RPMI8226 (cell line): ENCODE measurements at regions not wholly inside any gene's neighbourhood (a gene's known extent, or its start where the extent isn't known, plus 50 kb on each side); places are given as distances from the start of the nearest gene placed in this dataset.

Experiments
- DNase-seq: peaks from one replicate; pipeline ENCODE4 v3.0.0-alpha.2; 2015

DNA sequence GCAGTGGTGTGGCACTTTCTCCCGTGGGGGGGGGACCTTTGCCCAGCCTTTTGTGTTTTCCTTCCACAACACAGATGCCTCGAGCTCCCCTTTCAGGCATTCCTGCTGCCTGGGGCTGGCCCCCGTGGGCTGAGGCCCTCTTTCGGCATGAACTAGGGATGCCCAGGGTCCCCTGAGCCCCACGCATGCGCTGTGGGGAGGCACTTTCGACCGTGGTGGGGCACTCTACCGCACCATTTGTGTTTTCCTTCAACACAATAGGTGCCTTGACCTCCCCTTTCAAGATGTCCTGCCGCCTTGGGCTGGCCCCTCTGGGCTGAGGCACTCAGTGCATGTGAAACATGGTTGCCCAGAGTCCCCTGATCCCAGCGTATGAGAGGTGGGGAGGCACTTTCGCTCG is 363.7 kb downstream of the ALG10 start:
- no peak for DNase-seq

DNA sequence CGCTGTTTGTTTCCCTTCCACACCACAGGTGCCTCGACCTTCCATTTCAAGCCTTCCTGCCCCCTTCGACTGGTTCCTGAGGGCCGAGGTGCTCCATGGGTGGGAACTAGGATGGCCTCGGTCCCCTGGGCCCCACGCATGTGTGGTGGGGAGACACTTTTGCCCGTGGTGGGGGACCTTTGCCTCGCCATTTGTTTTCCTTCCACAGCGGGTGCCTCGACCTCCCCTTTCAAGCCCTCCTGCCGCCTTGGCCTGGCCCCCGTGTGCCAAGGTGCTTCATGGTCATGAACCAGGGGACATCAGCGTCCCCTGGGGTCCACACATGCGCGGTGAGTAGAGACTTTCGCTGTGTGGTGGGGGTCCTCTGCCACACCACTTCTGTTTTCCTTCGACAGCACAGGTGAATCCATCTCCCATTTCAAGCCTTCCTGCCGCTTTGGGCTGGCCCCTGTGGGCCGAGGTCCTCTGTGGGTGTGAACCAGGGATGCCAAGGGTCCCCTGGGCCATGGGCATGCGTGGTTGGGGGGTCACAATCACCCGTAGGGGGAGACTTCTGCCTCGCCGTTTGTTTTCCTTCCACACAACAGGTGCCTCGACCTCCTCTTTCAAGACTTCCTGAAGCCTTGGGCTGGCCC is 364.4 kb downstream of the ALG10 start:
- no peak for DNase-seq

DNA sequence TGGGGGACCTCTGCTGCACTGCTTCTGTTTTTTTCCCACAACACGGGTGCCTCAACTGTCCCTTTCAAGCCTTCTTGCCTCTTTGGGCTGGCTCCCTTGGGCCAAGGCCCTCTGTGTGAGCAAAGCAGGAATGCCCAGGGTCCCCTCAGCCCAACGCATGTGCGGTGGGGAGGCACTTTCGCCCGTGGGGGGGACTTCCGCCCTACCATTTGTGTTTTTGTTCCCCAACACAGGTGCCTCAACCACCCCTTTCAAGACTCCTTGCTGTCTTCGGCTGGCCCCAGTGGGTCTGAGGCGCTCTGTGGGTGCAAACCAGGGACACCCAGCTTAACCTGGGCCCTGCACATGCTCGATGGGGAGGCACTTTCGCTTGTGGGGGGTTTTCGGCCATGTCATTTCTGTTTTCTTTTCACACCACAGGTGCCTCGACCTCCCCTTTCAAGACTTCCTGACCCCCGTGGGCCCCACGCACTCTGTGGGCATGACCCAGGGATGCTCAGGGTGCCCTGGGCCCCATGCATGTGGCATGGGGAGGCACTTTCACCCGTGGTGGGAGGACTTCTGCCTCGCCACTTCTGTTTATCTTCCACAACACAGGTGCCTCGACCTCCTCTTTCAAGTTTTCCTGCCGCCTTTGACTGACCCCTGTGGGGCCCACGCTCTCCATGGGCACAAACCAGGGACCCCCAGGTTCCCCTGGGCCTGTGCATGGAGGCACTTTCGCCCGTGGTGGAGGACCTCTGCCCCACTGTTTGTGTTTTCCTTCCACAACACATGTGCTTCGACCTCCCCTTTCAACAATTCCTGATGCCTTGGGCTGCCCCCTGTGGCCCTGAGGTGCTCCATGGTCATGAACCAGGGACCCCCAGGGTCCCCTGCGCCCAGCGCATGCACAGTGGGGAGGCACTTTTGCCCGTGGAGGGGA is 365.7 kb downstream of the ALG10 start:
- DNase-seq: no peak

DNA sequence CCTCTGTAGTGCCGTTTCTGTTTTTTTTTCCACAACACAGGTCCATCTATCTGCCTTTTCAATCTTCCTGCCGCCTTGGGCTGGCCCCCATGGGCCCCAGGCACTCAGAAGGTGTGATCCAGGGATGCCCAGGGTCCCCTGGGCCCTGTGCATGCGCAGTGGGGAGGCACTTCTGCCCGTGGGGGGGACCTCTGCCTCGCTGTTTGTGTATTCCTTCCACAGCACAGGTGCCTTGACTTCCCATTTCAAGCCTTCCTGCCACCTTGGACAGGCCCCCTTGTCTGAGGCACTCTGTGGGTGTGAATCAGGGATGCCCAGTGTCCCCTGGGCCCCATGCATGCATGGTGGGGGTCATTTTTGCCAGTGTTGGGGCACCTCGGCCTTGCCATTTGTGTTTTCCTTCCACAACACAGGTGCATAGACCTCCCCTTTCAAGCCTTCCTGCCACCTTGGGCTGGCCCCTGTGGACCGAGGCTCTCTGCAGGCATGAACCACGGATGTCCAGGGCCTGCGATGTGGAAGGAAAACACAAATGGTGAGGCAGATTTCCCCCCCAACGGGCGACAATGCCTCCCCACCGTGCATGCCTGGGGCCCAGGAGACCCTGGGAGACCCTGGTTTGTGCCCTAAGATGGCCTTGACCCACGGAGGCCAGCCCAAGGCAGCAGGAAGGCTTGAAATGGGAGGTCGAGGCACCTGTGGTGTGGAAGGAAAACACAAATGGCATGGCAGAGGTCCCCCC is 366.5 kb downstream of the ALG10 start:
- no peak for DNase-seq

DNA sequence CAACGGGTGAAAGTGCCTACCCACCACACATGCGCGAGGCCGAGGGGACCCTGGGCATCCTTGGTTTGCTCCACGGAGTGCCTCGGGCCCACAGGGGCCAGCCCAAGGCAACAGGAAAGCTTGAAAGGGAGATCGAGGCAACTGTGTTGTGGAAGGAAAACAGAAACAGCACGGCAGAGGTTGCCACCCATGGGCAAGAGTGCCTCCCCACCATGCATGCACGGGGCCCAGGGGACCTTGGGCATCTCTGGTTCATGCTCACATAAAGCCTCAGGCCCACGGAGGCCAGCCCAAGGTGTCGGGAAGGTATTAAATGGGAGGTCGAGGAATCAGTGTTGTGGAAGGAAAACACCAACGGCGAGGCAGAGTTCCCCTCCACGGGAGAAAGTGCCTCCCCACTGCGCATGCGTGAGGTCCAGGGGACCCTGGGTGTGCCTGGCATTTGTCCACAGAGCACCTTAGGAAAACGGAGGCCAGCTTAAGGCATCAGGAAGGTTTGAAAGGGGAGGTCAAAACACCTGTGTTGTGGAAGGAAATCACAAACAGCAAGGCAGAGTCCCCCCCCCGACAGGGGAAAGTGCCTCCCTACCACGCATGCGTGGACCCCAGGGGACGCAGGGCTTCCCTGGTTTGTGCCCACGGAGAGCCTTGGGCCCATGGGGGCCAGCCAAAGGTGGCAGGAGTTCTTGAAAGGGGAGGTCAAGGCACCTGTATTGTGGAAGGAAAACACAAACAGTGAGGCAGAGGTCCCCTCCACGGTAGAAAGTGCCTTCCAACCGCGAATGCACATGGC is 367.3 kb downstream of the ALG10 start:
- no peak for DNase-seq

DNA sequence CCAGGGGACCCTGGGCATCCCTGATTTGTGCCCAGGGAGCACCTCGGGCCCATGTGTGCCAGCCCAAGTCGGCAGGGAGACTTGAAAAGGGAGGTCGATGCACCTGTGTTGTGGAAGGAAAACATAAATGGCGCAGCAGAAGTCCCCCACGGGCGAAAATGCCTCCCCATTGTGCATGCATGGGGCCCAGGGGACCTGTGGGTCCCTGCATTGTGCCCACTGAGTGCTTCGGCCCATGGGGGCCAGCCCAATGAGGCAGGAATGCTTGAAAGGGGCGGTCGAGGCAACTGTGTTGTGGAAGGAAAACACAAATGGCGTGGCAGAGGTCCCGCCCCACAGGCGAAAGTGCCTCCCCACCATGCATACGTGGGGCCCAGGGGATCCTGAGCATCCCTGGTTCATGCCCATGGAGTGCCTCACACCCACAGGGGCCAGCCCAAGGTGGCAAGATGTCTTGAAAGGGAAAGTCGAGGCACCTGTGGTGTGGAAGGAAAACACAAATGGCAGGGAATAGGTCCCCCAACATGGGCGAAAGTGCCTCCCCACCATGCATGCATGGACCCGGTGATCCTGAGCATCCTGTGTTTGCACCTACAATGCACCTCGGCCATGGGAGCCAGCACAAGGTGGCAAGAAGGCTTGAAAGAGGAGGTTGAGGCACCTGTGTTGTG is 368.0 kb downstream of the ALG10 start:
- DNase-seq: no peak

DNA sequence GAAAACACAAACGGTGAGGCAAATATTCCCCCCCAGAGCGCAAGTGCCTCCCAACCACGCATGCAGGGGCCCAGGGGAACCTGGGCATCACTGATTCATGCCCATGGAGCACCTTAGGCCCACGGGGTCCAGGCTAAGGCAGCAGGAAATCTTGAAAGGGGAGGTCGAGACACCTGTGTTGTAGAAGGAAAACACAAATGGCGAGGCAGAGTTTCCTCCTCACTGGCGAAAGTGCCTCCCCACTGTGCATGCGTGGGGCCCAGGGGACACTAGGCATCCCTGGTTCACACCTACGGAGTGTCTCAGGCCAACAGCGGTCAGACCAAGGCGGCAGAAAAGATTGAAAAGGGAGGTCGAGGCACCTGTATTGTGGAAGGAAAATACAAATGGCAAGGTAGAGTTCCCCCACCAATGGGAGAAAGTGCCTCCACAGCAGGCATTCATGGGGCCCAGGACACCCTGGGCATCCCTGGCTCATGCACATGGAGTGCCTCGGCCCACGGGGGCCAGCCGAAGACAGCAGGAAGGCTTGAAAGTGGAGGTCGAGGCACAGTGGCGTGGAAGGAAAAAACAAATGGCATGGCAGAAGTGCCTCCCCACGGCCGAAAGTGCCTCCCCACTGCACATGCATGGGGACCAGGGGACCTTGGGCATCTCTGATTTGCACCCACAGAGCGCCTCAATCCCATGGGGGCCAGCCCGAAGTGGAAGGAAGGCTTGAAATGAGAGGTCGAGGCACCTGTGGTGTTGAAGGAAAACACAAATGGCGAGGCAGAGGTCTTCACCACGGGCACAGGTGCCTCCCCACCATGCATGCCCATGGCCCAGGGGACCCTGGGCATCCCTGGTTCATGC is 368.8 kb downstream of the ALG10 start:
- DNase-seq: no peak

DNA sequence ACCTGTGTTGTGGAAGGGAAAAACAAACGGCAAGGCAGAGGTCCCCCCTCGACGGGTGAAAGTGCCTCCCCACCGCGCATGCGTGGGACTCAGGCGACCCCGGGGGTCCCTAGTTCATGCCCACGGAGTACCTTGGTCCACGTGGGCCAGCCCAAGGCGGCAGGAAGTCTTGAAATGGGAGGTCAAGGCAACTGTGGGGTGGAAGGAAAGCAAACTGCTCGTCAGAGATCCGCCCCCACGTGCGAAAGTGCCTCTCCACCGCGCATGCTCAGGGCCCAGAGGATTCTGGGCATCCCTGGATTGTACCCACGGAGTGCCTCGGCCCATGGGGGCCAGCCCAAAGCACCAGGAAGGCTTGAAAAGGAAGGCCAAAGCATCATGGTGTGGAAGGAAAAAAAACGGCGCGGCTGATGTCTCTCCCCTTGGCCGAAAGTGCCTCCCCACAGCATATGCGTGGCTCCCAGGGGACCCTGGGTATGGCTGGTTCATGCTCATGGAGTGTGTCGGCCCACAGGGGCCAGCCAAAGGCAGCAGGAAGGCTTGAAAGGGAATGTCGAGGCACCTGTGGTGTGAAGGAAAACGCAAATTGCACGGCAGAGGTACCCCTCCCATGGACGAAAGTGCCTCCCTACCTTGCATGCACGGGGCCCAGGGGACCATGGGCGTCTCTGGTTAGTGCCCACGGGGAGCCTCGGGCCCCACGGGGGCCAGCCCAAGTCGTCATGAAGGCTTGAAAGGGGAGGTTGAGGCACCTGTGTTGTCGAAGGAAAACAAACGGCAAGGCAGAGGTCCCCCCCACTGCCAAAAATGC is 369.7 kb downstream of the ALG10 start:
- DNase-seq: no peak

DNA sequence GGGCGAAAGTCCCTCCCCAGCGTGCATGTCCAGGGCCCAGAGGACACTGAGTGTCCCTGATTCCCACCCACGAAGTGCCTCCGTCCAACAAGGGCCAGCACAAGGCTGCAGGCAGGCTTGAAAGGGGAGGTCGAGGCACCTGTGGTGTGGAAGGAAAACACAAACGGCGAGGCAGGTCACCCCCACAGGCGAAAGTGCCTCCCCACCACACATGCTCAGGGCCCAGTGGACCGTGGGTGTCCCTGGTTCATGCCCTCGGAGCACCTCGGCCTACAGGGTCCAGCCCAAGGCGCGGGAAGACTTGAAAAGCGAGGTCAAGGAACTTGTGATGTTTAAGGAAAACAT is 370.4 kb downstream of the ALG10 start:
- DNase-seq: no peak

DNA sequence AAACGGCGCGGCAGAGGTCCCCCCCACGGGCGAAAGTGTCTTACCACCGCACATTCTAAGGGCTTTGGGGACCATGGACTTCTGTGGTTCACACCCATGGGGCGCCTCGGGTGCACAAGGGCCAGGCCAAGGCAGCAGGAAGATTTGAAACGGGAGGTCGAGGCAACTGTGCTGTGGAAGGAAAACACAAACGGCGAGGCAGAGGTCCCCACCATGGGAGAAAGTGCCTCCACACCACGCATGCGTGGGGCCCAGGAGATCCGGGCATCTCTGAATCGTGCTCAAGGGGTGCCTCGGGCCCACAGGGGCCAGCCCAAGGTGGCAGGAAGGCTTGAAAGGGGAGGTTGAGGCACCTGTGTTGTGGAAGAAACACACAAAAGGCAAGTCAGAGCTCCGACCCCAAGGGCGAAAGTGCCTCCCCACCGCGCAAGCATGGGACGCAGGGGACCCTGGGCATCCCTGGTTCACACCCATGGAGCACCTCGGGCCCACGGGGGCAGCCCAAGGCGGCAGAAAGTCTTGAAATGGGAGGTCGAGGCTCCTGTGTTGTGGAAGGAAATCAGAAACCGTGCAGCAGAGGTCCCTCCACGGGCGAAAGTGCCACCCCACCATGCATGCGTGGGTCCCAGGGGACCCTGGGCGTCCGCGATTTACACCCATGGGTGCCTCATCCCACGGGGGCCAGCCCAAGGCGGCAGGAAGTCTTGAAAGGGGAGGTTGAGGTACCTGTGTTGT is 371.0 kb downstream of the ALG10 start:
- no peak for DNase-seq

DNA sequence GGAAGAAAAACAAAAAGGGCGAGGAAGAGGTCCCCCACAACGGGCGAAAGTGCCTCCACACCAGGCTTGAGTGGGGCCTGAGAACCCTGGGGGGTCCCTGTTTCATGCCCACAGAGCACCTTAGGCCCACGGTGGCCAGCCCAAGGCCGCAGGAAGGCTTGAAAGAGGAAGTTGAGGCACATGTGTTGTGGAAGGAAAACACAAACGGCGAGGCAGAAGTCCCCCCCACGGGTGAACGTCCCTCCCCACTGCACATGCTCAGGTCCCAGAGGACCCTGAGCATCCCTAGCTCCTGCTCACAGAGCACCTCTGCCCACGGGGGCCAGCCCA is 371.5 kb downstream of the ALG10 start:
- DNase-seq: no peak

DNA sequence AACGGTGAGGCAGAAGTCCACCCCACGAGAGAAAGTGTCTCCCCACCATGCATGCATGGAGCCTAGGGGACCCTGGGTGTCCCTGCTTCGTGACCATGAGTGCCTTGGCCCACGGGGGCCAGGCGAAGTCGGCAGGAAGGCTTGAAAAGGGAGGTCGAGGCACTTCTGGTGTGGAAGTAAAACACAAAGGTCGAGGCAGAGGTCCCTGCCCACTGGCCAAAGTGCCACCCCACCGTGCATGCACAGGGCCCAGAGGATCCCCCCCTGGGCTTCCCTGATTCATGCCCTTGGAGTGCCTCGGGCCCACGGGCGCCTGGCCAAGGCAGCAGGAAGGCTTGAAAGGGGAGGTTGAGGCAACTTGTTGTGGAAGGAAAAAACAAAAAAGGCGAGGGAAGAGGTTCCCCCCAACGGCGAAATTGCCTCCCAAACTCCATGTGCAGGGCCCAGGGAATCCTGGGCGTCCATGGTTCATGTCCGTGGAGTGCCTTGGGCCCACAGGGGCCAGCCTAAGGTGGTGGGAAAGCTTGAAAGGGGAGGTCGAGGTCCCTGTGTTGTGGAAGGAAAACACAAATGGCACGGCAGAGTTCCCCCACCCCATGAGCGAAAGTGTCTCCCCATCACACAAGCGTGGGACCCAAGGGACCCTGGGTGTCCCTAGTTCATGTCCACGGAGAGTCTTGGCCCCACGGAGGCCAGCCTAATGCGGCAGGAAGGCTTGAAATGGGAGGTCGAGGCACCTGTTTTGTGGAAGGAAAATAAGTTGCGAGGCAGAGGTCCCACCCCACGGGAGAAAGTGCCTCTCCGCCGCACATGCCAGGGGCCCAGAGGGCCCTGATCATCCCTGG is 372.1 kb downstream of the ALG10 start:
- DNase-seq: no peak

DNA sequence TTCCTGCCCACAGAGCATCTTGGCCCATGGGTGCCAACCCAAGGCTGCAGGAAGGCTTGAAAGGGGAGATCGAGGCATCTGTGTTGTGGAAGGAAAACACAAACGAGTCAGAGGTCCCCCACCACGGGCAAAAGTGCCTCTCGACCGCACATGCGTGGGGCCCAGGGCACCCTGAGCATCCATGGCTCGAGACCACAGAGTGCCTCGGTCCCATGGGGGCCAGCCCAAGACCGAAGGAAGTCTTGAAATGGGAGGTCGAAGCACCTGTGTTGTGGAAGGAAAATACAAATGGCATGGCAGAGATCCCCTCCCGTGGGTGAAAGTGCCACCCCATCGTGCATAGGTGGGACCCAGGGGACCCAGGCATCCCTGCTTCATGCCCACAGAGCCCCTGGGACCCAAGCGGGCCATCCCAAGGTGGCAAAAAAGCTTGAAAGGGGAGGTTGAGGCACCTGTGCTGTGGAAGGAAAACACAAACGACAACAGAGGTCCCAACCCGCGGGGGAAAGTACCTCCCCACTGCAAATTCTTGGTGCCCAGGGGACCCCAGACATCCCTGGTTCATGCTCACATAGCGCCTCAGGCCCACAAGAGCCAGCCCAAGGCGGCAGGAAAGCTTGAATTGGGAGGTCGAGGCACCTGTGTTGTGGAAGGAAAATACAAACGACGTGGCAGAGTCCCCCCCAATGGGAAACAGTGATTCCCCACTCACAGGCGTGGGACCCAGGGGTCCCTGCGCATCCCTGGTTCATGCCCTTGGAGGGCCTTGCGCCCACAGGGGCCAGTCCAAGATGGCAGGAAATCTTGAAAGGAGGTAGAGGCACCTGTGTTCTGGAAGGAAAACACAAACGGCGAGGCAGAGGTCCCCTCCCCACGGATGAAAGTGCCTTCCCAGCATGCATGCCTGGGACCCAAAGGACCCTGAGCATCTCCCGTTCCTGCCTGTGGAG is 373.0 kb downstream of the ALG10 start:
- no peak for DNase-seq

DNA sequence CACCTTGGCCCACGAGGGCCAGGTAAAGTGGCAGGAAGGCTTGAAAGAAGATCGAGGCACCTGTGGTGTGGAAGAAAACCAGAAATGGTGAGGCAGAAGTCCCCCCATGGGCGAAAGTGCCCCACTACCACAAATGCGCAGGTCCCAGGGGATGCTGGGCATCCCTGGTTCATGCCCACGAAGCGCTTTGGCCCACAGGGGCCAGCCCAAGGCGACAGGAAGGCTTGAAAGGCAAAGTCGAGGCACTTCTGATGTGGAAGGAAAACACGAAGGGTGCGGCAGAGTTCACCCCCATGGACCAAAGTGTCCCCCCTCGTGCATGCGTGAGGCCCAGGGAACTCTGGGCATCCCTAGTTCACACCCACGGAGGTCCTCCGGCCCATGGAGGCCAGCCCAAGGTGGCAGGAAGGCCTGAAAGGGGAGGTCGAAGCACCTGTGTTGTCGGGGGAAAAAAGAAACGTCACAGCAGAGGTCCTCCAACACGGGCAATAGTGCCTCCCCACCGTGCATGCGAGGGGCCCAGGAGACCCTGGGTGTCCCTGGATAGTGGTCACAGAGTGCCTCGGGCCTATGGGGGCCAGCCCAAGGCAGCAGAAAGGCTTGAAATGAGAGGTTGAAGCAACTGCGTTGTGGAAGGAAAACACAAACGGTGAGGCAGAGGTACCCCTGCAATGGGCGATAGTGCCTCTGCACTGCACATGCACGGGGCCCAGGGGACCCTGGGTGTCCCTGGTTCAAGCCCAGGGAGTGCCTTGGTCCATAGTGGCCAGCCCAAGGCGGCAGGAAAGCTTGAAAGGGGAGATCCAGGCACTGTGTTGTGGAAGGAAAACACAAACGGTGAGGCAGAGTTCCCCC is 373.9 kb downstream of the ALG10 start:
- no peak for DNase-seq

DNA sequence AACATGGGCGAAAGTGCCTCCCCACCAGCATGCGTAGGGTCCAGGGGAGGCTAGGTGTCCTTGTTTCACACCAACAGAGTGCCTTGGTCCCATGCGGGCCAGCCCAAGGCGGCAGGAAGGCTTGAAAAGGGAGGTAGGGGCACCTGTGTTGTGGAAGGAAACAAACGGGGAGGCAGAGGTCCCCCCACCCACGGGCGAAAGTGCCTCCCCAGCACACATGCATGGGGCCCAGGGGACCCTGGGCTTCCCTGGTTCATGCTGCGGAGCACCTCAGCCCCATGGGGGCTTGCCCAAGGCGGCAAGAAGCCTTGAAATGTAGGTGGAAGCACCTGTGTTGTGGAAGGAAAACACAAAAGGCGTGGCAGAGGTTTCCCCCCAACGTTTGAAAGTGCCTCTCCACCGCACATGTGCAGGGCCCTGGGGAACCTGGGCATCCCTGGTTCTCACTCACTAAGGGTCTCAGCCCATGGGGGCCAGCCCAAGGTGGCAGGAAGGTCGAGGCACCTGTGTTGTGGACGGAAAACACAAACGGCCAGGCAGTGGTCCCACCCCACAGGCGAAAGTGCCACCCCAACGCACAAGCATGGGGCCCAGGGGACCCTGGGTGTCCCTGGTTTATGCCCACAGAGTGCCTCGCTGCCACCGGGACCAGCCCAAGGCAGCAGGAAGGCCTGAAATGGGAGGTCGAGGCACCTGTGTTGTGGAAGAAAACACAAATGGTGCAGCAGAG is 374.7 kb downstream of the ALG10 start:
- no peak for DNase-seq
